ENCODE measurements at regions not wholly inside any gene's neighbourhood (a gene's known extent, or its start where the extent isn't known, plus 50 kb on each side); places are given as distances from the start of the nearest gene placed in this dataset.
A peak's percentile ranks its signal among the peaks of the same experiment; 100 is the strongest.

GRCh38 chr19:32265995-32266394 is 79.4 kb upstream of the ZNF507 start:
- DNase-seq (ENCODE audit: low read depth), result no peak
- no peak overlapping the region for H3K4me3 ChIP-seq (ENCODE audit: control insufficient read depth, low read depth, low read length)
- no peak for TF ChIP-seq CTCF (IDR thresholded peaks at IDR 0.05; ENCODE audit: control insufficient read depth, insufficient read depth, low read depth, low read length, missing control alignments)

GRCh38 chr19:32266460-32266859 is 79.0 kb upstream of the ZNF507 start:
- DNase-seq (ENCODE audit: low read depth), result no peak
- no peak for TF ChIP-seq CTCF (IDR thresholded peaks at IDR 0.05; ENCODE audit: control insufficient read depth, insufficient read depth, low read depth, low read length, missing control alignments)
- H3K4me3 ChIP-seq (ENCODE audit: control insufficient read depth, low read depth, low read length), result no peak overlapping the region

- H3K4me3 ChIP-seq (ENCODE audit: control insufficient read depth, low read depth, low read length), result no peak overlapping the region
- DNase-seq (ENCODE audit: low read depth), result no peak
- no peak for TF ChIP-seq CTCF (IDR thresholded peaks at IDR 0.05; ENCODE audit: control insufficient read depth, insufficient read depth, low read depth, low read length, missing control alignments)
These were observed 77.0 kb upstream of the ZNF507 start for GRCh38 chr19:32268381-32268780.

- no peak for DNase-seq (ENCODE audit: low read depth)
- no peak overlapping the region for H3K4me3 ChIP-seq (ENCODE audit: control insufficient read depth, low read depth, low read length)
- TF ChIP-seq CTCF (IDR thresholded peaks at IDR 0.05; ENCODE audit: control insufficient read depth, insufficient read depth, low read depth, low read length, missing control alignments), result no peak
These were observed 75.6 kb upstream of the ZNF507 start for GRCh38 chr19:32269831-32270230.

- H3K4me3 ChIP-seq (ENCODE audit: control insufficient read depth, low read depth, low read length), result no peak overlapping the region
- DNase-seq (ENCODE audit: low read depth), result no peak
- no peak for TF ChIP-seq CTCF (IDR thresholded peaks at IDR 0.05; ENCODE audit: control insufficient read depth, insufficient read depth, low read depth, low read length, missing control alignments)
These were observed 71.9 kb upstream of the ZNF507 start for GRCh38 chr19:32273483-32273882.

- no peak overlapping the region for H3K4me3 ChIP-seq (ENCODE audit: control insufficient read depth, low read depth, low read length)
- DNase-seq (ENCODE audit: low read depth), result no peak
- no peak for TF ChIP-seq CTCF (IDR thresholded peaks at IDR 0.05; ENCODE audit: control insufficient read depth, insufficient read depth, low read depth, low read length, missing control alignments)
These were observed 58.3 kb upstream of the ZNF507 start for GRCh38 chr19:32287086-32287485.

- no peak overlapping the region for H3K4me3 ChIP-seq (ENCODE audit: control insufficient read depth, low read depth, low read length)
- peak; percentile 59 for DNase-seq (ENCODE audit: low read depth)
- TF ChIP-seq CTCF (IDR thresholded peaks at IDR 0.05; ENCODE audit: control insufficient read depth, insufficient read depth, low read depth, low read length, missing control alignments), result peak; percentile 65
These were observed 57.6 kb upstream of the ZNF507 start for GRCh38 chr19:32287811-32288227.

Measured in AG09309 (cell line).